Thoracic aorta (tissue), 2 donors: ENCODE measurements at regions not wholly inside any gene's neighbourhood (a gene's known extent, or its start where the extent isn't known, plus 50 kb on each side); places are given as distances from the start of the nearest gene placed in this dataset.

Source experiments
- ATAC-seq: fragments of 150-250 bp; one replicate; pipeline ENCODE4 v1.8.0; 2017; ENCODE audit warnings: low read depth; ENCODE audit not compliant: insufficient number of reproducible peaks, low FRiP score
- DNase-seq: peaks from one replicate; pipeline ENCODE4 v3.0.0-alpha.2; 2020; ENCODE audit warnings: low spot score
- H3K27ac ChIP-seq, 2 donors: fragments of 200-600 bp; sonication (generic); 1 replicate in 1 of 2; 2 replicates in 1 of 2; pipeline ENCODE4 v1.5.1; 2016; ENCODE audit warnings: mild to moderate bottlenecking in 2 of 2, moderate library complexity in 2 of 2
- H3K27me3 ChIP-seq: fragments of 200-600 bp; sonication (generic); replicated peaks from 2 replicates; pipeline ENCODE4 v1.6.0; 2016; ENCODE audit warnings: mild to moderate bottlenecking; ENCODE audit not compliant: insufficient read depth
- H3K36me3 ChIP-seq: fragments of 200-600 bp; sonication (generic); one replicate; pipeline ENCODE4 v1.5.1; 2016
- H3K4me1 ChIP-seq, 2 donors: fragments of 200-600 bp; sonication (generic); 1 replicate in 1 of 2; 2 replicates in 1 of 2; pipeline versions ENCODE4 v1.5.1 to v1.6.0; 2016; ENCODE audit warnings: low read depth in 2 of 2, mild to moderate bottlenecking in 1 of 2; ENCODE audit not compliant: control insufficient read depth in 1 of 2
- H3K4me3 ChIP-seq: fragments of 200-600 bp; sonication (generic); 2 replicates; pipeline ENCODE4 v1.5.1; 2016; ENCODE audit warnings: mild to moderate bottlenecking
- H3K9me3 ChIP-seq: fragments of 200-600 bp; sonication (generic); 2 replicates; pipeline ENCODE4 v1.5.1; 2016
- CTCF ChIP-seq: fragments of 200-600 bp; sonication (generic); IDR thresholded peaks from one replicate; pipeline ENCODE4 v1.5.1; 2019; ENCODE audit warnings: antibody characterized with exemption

- Histone ChIP-seq H3K27ac (no peak overlapping the region), H3K9me3 (no peaks in the 10 kb centered on the region), H3K4me3 (no peak overlapping the region), H3K27me3 (no peaks in the 10 kb centered on the region), H3K4me1 (peaks cover 4 to 9% of the 10 kb centered on the region in 2 donors), H3K36me3 (no peaks in the 10 kb centered on the region)
- ATAC-seq (no peak), DNase-seq (no peak)
- no peak for TF ChIP-seq CTCF
Observed at GRCh38 chr7:17147409-17147808, 151.0 kb upstream of the AHR start.

- ATAC-seq (no peak), DNase-seq (no peak)
- H3K9me3 ChIP-seq, result no peaks in the 10 kb centered on the region
- H3K27me3 ChIP-seq, result no peaks in the 10 kb centered on the region
- no peaks in the 10 kb centered on the region for H3K36me3 ChIP-seq
- no peaks in the 10 kb centered on the region for H3K4me1 ChIP-seq
- TF ChIP-seq CTCF, result no peak
- H3K4me3 ChIP-seq, result no peak overlapping the region
- no peak overlapping the region for H3K27ac ChIP-seq
Observed at GRCh38 chr7:17150018-17150417, 148.4 kb upstream of the AHR start.

GRCh38 chr7:17152721-17153120 is 145.7 kb upstream of the AHR start:
- Histone ChIP-seq H3K27ac (no peak overlapping the region), H3K4me3 (no peak overlapping the region), H3K4me1 (no peaks in the 10 kb centered on the region), H3K27me3 (no peaks in the 10 kb centered on the region), H3K9me3 (no peaks in the 10 kb centered on the region), H3K36me3 (no peaks in the 10 kb centered on the region)
- TF ChIP-seq CTCF, result no peak
- no peak for ATAC-seq
- DNase-seq, result no peak

GRCh38 chr7:17153536-17153935 is 144.9 kb upstream of the AHR start:
- no peak overlapping the region for H3K27ac ChIP-seq
- DNase-seq, result no peak
- no peak for TF ChIP-seq CTCF
- no peaks in the 10 kb centered on the region for H3K4me1 ChIP-seq
- no peaks in the 10 kb centered on the region for H3K9me3 ChIP-seq
- H3K36me3 ChIP-seq, result no peaks in the 10 kb centered on the region
- no peak for ATAC-seq
- no peak overlapping the region for H3K4me3 ChIP-seq
- no peaks in the 10 kb centered on the region for H3K27me3 ChIP-seq

- no peak overlapping the region for H3K4me3 ChIP-seq
- TF ChIP-seq CTCF, result no peak
- H3K36me3 ChIP-seq, result no peaks in the 10 kb centered on the region
- H3K27me3 ChIP-seq, result no peaks in the 10 kb centered on the region
- no peaks in the 10 kb centered on the region for H3K4me1 ChIP-seq
- DNase-seq, result no peak
- no peak overlapping the region for H3K27ac ChIP-seq
- H3K9me3 ChIP-seq, result no peaks in the 10 kb centered on the region
- ATAC-seq, result no peak
Observed at GRCh38 chr7:17155529-17155928, 142.9 kb upstream of the AHR start.
